HG02981 (cell line): ENCODE measurements at regions not wholly inside any gene's neighbourhood (a gene's known extent, or its start where the extent isn't known, plus 50 kb on each side); places are given as distances from the start of the nearest gene placed in this dataset.

ENCODE experiments used
- ATAC-seq: cut with Tn5 transposase; IDR thresholded peaks from one replicate; pipeline ENCODE4 v1.9.1; 2021; ENCODE audit warnings: mild to moderate bottlenecking, moderate library complexity; ENCODE audit not compliant: unreplicated experiment

GRCh38 chr9:115250621-115251032 lies 132.7 kb upstream of the TNC start:
- no peak for ATAC-seq

GRCh38 chr9:115254287-115255180 lies 136.6 kb upstream of the TNC start:
- no peak for ATAC-seq

GRCh38 chr9:115261656-115262081 lies 143.7 kb upstream of the TNC start:
- no peak for ATAC-seq

DNA sequence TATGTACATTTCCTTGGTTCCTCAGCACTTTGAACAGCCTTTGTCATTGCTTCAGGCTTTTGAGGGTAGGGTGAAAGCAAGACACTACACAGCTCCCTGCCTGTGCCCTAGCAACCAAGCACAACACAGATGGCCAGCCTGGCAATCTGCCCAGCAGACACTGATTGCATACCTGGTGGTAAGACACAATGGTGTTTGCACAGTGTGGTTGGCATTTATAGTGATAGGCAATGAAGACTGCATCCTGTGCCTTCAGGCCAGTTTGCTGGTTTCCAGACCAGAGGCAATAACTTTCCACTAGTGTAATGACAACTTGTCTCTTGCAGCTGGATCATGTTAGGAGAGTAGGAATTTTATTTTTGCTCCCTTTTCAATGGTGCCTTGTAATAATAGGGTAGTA lies 144.5 kb upstream of the TNC start:
- ATAC-seq: no peak

- no peak for ATAC-seq
These were observed 145.0 kb upstream of the TNC start for GRCh38 chr9:115262952-115263351.

DNA sequence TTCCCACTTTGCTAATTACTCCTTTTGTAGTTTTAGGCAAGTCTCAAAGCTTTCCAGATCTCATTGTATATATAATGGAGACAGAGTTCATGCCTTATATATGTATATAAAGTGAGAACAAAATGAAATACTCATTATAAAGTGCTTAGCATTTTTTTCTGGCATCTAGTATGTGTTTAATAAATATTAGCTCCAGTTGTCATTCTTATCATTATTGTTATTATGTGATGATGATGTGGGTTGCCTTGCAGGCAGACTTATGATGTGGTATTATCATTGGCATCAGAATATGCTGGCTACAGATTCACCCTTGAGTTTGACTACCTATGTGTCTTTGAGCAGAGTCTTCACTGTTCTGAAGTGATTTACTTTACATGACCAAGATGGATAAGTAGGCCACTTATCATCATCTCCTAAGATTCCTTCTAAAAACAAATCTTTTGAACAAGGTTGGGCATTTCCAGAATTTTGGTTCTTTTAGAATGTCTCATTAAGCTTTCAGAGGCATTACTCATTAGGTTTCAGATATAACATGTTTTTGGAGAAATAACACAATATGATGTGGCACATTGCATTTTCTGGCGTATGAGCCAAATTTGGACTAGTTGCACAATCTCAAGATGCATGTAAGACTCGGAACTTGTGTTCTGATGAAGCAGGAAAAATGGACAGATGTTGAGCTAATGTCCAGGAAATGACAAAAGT lies 145.6 kb upstream of the TNC start:
- no peak for ATAC-seq

DNA sequence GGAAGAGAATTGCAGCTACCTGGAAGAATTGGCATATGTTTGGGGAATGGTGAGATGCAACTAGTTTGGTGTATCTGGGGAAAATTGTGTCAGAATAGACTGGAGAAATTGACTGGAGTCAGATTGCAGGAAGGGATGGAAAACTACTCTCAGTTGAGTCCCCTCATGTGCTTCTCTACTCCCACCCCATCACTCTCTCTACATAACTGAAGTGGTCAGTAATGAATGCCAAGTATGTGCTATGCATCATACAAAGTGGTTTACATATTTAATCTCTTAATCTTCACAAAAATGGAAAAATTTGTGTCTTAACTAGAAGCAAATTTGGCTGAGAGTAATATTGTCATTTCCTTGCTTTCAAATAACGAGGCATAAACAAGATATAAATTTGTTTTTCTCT lies 146.4 kb upstream of the TNC start:
- no peak for ATAC-seq

- ATAC-seq: no peak
These were observed 149.8 kb upstream of the TNC start for GRCh38 chr9:115267790-115268189.

DNA sequence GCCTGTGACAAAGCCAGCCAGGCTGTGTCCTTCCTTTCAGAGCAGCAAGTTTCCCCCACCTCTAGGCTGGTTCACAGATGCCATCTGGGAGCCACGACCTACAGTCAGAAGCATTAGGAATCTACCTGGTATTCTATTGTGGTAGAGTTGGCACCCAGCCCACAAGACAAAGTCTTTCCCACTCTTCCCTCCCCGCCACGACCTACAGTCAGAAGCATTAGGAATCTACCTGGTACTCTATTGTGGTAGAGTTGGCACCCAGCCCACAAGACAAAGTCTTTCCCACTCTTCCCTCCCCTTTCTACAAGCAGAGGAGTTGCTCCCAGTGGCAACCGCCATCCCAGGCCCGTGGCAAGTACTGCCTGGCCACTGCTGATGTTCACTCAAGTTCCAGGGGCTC lies 157.8 kb upstream of the TNC start:
- no peak for ATAC-seq

GRCh38 chr9:115276621-115277020 lies 158.7 kb upstream of the TNC start:
- ATAC-seq: no peak

GRCh38 chr9:115277301-115277700 lies 159.3 kb upstream of the TNC start:
- no peak for ATAC-seq

DNA sequence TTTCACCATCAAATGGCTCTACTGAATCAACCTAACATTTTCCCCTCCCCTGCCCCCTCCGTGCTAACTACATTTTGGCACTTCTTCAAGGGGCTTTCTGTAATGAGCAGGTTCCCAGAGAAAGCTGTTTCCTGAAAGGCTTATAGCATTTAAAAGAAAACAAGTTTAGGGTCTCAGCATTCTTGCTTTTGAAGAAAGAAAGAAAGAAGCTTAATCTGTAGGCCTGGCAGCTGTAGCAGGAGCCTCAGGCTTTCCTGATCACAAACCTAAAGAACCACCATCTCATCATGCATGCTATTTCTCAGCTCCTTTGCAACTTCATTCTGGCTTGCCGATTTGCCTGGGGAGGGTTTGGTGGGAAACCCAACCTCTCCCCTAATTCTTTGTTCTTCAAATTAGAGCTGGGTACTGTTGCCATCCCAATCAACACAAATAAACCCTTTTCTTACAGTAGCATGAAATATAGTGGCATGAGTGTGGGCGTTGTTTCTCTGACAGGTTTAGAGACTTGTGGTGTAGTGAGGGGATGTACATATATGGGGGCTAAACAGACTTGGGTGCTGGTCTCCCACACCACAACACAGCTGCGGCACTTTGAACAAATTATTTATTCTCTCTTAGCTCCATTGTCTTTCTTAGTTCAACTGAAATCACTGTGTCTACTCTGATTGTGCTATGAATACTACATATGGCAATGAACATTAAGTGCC lies 160.5 kb upstream of the TNC start:
- no peak for ATAC-seq

GRCh38 chr9:115283395-115283794 lies 165.4 kb upstream of the TNC start:
- ATAC-seq: no peak

GRCh38 chr9:115285836-115286235 lies 167.9 kb upstream of the TNC start:
- ATAC-seq: no peak

DNA sequence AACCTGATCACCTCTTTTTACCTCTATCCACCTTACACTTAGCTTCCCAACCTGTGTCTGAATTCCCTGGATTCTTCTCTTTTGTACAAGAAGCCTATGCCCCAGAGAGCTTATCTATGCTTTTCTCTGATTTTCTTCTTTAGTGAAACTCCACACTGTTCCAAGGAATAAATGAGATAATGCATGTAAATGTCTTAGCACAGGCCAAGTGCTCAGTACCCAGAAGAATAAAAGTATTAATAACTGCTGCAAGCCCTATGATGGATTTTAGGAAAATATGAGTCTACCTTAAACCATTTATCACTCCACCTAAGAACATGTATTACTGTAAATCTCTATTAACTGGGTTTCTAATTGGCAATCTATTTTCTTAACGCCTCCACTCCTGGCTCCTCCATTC lies 168.5 kb upstream of the TNC start:
- ATAC-seq: no peak

DNA sequence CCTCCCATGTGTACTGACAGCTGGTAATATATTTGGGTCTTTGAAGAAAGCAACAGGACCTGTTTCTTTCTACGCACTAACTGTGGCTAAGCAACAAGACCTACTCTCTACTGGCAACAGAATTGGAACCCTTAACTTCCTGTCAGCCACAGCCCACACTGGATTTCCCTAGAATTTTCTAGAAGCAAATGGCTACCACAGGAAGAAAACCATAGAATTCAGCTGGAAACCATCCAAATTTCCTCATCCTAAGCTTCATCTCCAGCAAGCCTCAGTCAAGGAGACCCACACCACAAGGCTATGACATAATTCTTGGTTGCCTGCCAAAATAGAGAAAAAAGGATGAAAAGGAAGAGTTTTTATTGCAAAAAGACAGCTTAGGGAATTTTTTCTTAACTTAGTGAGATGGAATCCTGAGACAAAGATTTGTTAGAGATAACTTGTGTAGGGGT lies 171.8 kb upstream of the TNC start:
- ATAC-seq: no peak

DNA sequence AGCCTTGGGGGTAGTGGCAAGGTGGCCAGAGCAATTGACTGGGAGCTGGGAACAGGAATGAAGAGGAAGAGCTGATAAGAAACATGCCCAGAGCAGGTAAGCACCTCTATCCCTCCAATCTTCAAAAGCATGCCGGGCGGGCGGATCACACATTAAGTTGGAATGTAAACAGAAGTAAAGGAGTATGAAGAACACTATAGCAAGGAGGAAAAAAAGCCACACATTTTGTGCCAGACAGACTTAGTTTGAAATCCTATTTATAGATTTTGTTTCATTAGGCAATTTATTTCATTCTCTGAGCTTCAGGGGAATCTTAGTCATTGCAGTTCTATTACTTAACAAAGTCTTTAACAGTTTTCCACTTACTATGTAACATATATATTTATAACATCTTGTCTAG lies 173.9 kb upstream of the TNC start:
- no peak for ATAC-seq

GRCh38 chr9:115292584-115293279 lies 174.8 kb upstream of the TNC start:
- ATAC-seq: no peak

DNA sequence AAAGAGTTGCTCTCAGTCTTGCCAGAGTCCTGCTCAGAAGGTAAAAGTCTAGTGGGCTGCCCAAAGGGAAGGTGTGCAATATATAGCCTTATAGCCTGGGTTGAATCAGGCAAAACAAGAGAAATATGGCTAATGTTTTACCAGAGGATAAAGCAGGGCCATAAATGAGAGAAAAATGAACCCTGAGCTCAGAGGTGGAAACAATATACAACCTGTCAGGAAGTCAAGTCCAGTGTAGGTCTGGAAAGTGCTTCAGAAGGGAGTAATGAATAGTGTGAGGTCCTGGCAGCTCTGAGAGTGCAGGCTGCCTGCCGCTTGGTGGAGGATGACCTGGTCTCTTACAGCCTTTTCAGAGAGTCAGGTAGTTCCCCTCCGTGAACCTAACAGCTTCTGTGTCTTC lies 177.8 kb upstream of the TNC start:
- no peak for ATAC-seq

DNA sequence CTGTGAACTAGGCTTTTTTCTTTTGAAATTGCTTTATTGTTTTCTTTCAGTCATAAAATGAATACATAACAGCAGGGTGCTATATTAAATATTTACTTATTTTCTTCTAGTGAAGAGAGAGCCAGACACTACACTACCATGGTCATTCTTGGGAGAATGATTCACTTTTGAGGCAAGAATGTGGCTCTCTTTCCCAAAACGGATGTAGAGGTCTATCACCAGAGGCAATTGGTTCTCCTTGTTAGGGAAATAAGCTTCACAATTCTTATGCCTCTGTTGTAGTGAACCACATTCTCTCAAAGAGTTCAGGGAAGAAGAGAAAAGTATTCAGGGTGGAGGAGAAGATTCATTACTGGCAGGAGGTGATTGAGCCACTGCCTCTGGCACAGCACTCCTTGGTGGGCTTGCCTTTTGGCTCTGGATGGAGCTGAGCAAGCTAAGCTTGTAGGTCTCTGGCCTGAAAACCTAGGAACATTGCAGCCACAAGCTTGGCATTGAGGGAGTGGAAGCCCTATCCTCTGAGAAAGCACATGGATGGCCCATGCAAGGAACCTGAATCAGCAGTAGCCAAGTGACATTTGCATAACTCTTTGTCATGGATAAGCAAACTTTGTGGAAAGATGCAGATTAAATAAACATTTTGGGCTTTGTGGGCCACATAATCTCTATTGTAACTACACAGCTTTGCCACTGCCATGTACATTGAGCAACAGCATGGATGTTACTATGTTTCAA lies 179.0 kb upstream of the TNC start:
- ATAC-seq: no peak
